Vagina (tissue), 2 donors: ENCODE measurements at regions not wholly inside any gene's neighbourhood (a gene's known extent, or its start where the extent isn't known, plus 50 kb on each side); places are given as distances from the start of the nearest gene placed in this dataset.

Source experiments
- DNase-seq, 2 donors: peaks; one replicate each; pipeline ENCODE4 v3.0.0-alpha.2; 2017; ENCODE audit errors: extremely low spot score in 2 of 2
- H3K27ac ChIP-seq: fragments of 200-600 bp; sonication (generic); one replicate; pipeline ENCODE4 v1.5.1; 2019
- H3K27me3 ChIP-seq: fragments of 200-600 bp; sonication (generic); one replicate; pipeline ENCODE4 v1.5.1; 2019
- H3K36me3 ChIP-seq, 2 donors: fragments of 200-600 bp; sonication (generic); one replicate each; pipeline ENCODE4 v1.5.1; 2017 to 2019
- H3K4me1 ChIP-seq: fragments of 200-600 bp; sonication (generic); one replicate; pipeline ENCODE4 v1.5.1; 2019
- H3K4me3 ChIP-seq, 2 donors: fragments of 200-600 bp; sonication (generic); 1 replicate in 1 of 2; 2 replicates in 1 of 2; pipeline ENCODE4 v1.5.1; 2016 to 2019
- H3K9me3 ChIP-seq: fragments of 200-600 bp; sonication (generic); one replicate; pipeline ENCODE4 v1.5.1; 2019
- POLR2A ChIP-seq, 2 donors: fragments of 450-650 bp; IDR thresholded peaks; one replicate each; pipeline ENCODE4 v1.6.1; 2017; ENCODE audit warnings: antibody characterized with exemption in 2 of 2, mild to moderate bottlenecking in 2 of 2, moderate library complexity in 2 of 2
- POLR2AphosphoS5 ChIP-seq, 2 donors: sonication (generic); formaldehyde crosslinking; IDR thresholded peaks; one replicate each; pipeline ENCODE4 v1.9.0; 2017; ENCODE audit warnings: antibody characterized with exemption in 2 of 2, mild to moderate bottlenecking in 2 of 2, low read depth in 1 of 2; ENCODE audit not compliant: insufficient read depth in 1 of 2
- intact Hi-C: fragments of 100-400 bp; cut with DNase I; formaldehyde crosslinking; loops from one replicate; pipeline ENCODE4 v1.15.1; 2023
- TF ChIP-seq, protein P1 (sequence below), 3 experiments: fragments of 450-650 bp in 2 of 3; fragments of 200-600 bp in 1 of 3; sonication (generic) in 1 of 3; IDR thresholded peaks; one replicate each; pipeline ENCODE4 v1.5.1; 2017 to 2019; ENCODE audit warnings: antibody characterized with exemption in 3 of 3, mild to moderate bottlenecking in 2 of 3, moderate library complexity in 2 of 3

DNA sequence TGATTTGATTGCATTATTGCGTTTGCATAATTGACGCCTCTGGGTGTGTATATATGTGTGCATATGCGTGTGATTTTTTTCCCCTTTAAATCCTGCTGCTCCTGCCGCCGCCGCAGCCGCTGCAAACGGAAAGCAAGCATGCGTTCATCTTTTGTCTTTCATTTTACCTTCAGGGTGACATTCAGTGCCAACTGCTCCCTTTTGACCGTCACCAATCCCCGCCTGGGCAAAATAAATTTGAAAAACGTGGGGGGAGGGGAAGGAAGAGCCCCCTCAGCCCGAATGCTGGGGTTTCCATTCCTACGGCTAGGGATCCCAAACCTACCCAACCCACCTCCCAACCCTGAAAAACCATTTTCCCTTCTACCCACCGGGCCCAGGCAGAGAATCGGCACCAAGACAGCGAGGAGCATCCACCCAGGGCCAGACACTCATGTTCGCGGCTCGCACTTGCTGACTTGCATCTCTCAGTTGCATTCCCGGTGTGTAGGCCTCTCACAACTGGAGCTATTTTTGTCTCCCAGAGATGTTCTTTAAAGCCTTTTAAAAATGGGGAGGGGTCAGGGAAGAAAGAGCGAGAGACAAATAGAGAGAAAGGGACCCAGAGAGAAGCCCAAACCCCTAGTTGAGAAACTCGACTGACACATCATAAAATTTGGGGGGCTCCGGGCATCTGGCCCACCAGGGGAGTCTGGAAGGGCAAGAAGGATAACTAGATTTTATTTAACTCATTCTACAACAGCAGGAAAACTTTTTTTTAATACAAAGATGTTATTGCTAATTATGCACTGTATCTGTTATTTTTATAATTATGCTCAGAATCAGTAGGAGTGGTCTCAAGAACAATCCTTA, 367.1 kb upstream of the ESRRG start:
- H3K4me1 ChIP-seq = no peaks in the 10 kb centered on the region
- intact Hi-C loops = no loop called here
- H3K27me3 ChIP-seq = no peaks in the 10 kb centered on the region
- H3K4me3 ChIP-seq = peak overlapping the region; percentile 34 to 52
- H3K36me3 ChIP-seq = no peaks in the 10 kb centered on the region
- TF ChIP-seq POLR2AphosphoS5 (IDR thresholded peaks at IDR 0.05; ENCODE audit: insufficient read depth in 1 of 2, low read depth in 1 of 2) (no peak), POLR2A (IDR thresholded peaks at IDR 0.05) (no peak)
- TF ChIP-seq, protein P1, sequence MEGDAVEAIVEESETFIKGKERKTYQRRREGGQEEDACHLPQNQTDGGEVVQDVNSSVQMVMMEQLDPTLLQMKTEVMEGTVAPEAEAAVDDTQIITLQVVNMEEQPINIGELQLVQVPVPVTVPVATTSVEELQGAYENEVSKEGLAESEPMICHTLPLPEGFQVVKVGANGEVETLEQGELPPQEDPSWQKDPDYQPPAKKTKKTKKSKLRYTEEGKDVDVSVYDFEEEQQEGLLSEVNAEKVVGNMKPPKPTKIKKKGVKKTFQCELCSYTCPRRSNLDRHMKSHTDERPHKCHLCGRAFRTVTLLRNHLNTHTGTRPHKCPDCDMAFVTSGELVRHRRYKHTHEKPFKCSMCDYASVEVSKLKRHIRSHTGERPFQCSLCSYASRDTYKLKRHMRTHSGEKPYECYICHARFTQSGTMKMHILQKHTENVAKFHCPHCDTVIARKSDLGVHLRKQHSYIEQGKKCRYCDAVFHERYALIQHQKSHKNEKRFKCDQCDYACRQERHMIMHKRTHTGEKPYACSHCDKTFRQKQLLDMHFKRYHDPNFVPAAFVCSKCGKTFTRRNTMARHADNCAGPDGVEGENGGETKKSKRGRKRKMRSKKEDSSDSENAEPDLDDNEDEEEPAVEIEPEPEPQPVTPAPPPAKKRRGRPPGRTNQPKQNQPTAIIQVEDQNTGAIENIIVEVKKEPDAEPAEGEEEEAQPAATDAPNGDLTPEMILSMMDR (IDR thresholded peaks at IDR 0.05) = no peak
- no peaks in the 10 kb centered on the region for H3K9me3 ChIP-seq
- no peak overlapping the region for H3K27ac ChIP-seq
- DNase-seq = no peak

DNA sequence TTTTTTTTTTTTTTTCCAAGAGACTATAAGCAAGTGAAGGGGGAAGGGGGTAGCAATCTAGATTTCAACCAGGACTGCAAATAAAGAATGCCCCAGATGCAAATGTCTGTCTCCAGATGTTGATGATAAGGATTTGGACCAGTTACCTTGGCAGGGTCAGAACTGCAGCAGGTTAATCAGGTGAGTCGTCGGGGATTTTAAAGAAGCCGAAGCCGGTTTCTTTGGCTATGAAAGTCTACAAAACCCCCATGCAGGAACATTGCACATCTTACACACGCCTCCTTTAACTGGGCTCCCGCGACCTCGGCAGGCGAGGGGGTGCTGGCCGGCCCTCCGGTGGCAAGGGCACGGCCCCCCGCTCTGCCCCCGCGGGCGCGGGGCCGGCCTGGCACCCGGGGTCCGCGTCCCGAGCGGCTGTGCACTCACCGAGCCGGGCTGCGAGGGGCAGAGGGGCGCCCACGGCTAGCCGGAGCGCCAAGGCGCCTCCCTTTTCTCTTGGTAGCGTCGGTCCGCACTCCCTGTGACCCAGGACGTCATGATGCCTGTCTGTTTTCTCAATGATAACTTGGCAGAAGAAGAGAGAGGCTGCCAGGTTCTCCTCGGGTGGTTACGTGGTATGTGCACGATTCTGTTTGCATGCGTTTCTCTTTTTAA, 366.3 kb upstream of the ESRRG start:
- H3K36me3 ChIP-seq = no peaks in the 10 kb centered on the region
- TF ChIP-seq POLR2A (IDR thresholded peaks at IDR 0.05) = no peak
- no peak for TF ChIP-seq POLR2AphosphoS5 (IDR thresholded peaks at IDR 0.05; ENCODE audit: insufficient read depth in 1 of 2, low read depth in 1 of 2)
- TF ChIP-seq, protein P1 (IDR thresholded peaks at IDR 0.05) = no peak
- peak overlapping the region; percentile 34 to 52 for H3K4me3 ChIP-seq
- H3K9me3 ChIP-seq = no peaks in the 10 kb centered on the region
- DNase-seq = no peak
- H3K4me1 ChIP-seq = no peaks in the 10 kb centered on the region
- intact Hi-C loops = no loop called here
- no peak overlapping the region for H3K27ac ChIP-seq
- H3K27me3 ChIP-seq = no peaks in the 10 kb centered on the region

DNA sequence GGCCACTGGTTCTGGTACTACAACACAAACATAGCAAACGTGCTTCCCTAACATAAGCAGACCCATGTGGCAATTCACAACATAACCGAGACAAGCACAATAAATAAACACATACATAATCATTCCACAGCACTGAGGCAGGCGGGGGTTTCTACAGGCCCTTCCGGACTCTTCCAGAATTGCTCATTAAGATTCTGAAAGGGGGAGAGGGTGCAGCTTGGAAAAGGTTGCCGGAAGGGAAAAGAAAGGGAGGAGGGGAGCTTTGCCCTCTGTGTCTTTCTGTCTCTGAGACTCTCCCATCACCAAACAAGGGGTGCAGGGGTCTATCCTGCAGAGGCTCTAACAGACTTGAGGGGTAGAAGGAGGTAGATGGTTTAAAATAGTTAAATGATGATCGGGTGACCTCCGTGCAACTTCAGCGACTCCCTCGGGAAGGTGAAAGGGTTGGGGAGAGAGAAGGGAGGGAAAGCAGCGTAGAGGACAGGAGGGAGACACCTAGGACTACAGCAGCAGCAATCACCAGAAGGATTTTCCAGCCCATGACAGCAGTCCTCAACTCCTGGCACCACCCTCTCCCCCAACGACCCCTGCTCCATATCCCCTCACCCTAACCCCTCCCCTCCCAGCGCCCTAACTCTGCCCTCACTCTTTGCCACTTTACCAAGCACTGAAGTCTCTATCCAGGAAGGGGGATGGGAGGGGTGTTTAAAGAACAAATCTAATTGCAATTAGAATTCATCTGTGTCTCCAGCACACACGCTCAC, 365.5 kb upstream of the ESRRG start:
- no peak for DNase-seq
- Histone ChIP-seq H3K4me3 (peak overlapping the region; percentile 34 to 52), H3K36me3 (no peaks in the 10 kb centered on the region), H3K27ac (no peak overlapping the region), H3K9me3 (no peaks in the 10 kb centered on the region), H3K4me1 (no peaks in the 10 kb centered on the region), H3K27me3 (no peaks in the 10 kb centered on the region)
- intact Hi-C loops = no loop called here
- TF ChIP-seq POLR2A (IDR thresholded peaks at IDR 0.05) (no peak), POLR2AphosphoS5 (IDR thresholded peaks at IDR 0.05; ENCODE audit: insufficient read depth in 1 of 2, low read depth in 1 of 2) (no peak)
- TF ChIP-seq, protein P1 (IDR thresholded peaks at IDR 0.05) = no peak

DNA sequence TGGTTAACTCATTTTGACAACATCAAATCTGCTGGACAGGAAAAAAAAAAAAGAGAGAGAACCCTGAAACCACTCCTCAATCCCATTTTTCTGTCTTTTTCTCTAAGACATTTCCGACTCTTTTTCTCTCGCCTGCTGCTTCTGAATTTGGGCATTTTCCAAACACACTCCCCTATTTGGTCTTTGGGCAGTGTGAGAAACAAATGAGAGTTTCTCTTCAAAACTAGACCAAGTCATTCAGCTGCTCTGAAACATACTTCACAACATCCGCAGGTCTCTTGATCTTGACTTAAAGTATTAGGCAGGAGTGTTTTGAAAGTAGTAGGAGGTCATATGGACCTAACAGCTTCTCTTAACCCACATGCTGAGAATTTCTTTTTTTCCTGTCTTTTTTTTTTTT, 364.8 kb upstream of the ESRRG start:
- H3K27me3 ChIP-seq = no peaks in the 10 kb centered on the region
- no peak overlapping the region for H3K4me3 ChIP-seq
- no peaks in the 10 kb centered on the region for H3K9me3 ChIP-seq
- intact Hi-C loops = no loop called here
- H3K27ac ChIP-seq = no peak overlapping the region
- DNase-seq = no peak
- TF ChIP-seq POLR2A (IDR thresholded peaks at IDR 0.05) (no peak), POLR2AphosphoS5 (IDR thresholded peaks at IDR 0.05; ENCODE audit: insufficient read depth in 1 of 2, low read depth in 1 of 2) (no peak)
- TF ChIP-seq, protein P1 (IDR thresholded peaks at IDR 0.05) = no peak
- H3K36me3 ChIP-seq = no peaks in the 10 kb centered on the region
- no peaks in the 10 kb centered on the region for H3K4me1 ChIP-seq
